HEK293 (cell line): ENCODE measurements at regions not wholly inside any gene's neighbourhood (a gene's known extent, or its start where the extent isn't known, plus 50 kb on each side); places are given as distances from the start of the nearest gene placed in this dataset.

ENCODE experiments used
- CTCF ChIA-PET: fragments of 350-600 bp; formaldehyde crosslinking; extraction: SDS; loops from one replicate; lab custom pipeline; 2021; ENCODE audit warnings: antibody characterized with exemption; lab: Yijun Ruan, JAX
- POLR2A ChIA-PET: fragments of 300-600 bp; formaldehyde crosslinking; extraction: SDS; loops from one replicate; lab custom pipeline; 2020; ENCODE audit warnings: antibody characterized with exemption, inconsistent platforms; lab: Yijun Ruan, JAX
- H3K27ac ChIP-seq: fragments of 200-500 bp; sonication (Bioruptor generic); 2 replicates; pipeline ENCODE4 v1.5.1; 2014; ENCODE audit warnings: low read depth, low read length, control low read depth, inconsistent platforms; ENCODE audit errors: extremely low read depth
- H3K36me3 ChIP-seq, 2 experiments: fragments of 200-500 bp in 1 of 2; sonication (Bioruptor generic) in 1 of 2; 1 replicate in 1 of 2; 2 replicates in 1 of 2; pipeline ENCODE4 v1.5.1; 2014 to 2017; ENCODE audit warnings: inconsistent platforms in 2 of 2, low read length in 2 of 2; ENCODE audit not compliant: control insufficient read depth in 2 of 2, insufficient read depth in 1 of 2
- H3K4me1 ChIP-seq: fragments of 200-500 bp; sonication (Bioruptor generic); 2 replicates; pipeline ENCODE4 v1.5.1; 2014; ENCODE audit warnings: mild to moderate bottlenecking, low read length, inconsistent platforms; ENCODE audit not compliant: control insufficient read depth, insufficient read depth
- H3K4me3 ChIP-seq: 2 replicates; pipeline ENCODE4 v1.5.1; 2011; ENCODE audit warnings: low read depth, mild to moderate bottlenecking, control low read depth, low read length, moderate library complexity
- H3K9me3 ChIP-seq: fragments of 200-500 bp; sonication (Bioruptor generic); 2 replicates; pipeline ENCODE4 v1.5.1; 2014; ENCODE audit warnings: low read depth, low read length, inconsistent platforms; ENCODE audit not compliant: control insufficient read depth, insufficient read depth
- KLF7 ChIP-seq: fragments of 450-650 bp; formaldehyde crosslinking; IDR thresholded peaks from 2 replicates; pipeline ENCODE4 v1.5.1; 2016; ENCODE audit warnings: missing biosample characterization, missing genetic modification characterization, borderline replicate concordance
- MEIS1 ChIP-seq: sonication (generic); formaldehyde crosslinking; IDR thresholded peaks from 2 replicates; pipeline ENCODE4 v1.8.1; 2022; ENCODE audit warnings: missing genetic modification reagents, mild to moderate bottlenecking, borderline replicate concordance
- MYNN ChIP-seq: fragments of 450-650 bp; formaldehyde crosslinking; IDR thresholded peaks from 2 replicates; pipeline ENCODE4 v1.5.1; 2016; ENCODE audit warnings: missing biosample characterization, missing genetic modification characterization, borderline replicate concordance
- PRDM1 ChIP-seq: fragments of 450-650 bp; formaldehyde crosslinking; IDR thresholded peaks from 2 replicates; pipeline ENCODE4; 2016; ENCODE audit warnings: missing biosample characterization, missing genetic modification characterization
- ZBTB1 ChIP-seq: fragments of 450-650 bp; formaldehyde crosslinking; IDR thresholded peaks from 2 replicates; pipeline ENCODE4 v1.5.1; 2016; ENCODE audit warnings: missing biosample characterization, missing genetic modification characterization
- ZBTB10 ChIP-seq: fragments of 450-650 bp; formaldehyde crosslinking; IDR thresholded peaks from 2 replicates; pipeline ENCODE4 v1.5.1; 2016; ENCODE audit warnings: missing biosample characterization, missing genetic modification characterization
- ZBTB17 ChIP-seq: fragments of 450-650 bp; formaldehyde crosslinking; IDR thresholded peaks from 2 replicates; pipeline ENCODE4 v1.5.1; 2016; ENCODE audit warnings: missing biosample characterization, missing genetic modification characterization
- ZBTB26 ChIP-seq: fragments of 450-650 bp; formaldehyde crosslinking; optimal IDR thresholded peaks from 2 replicates; pipeline ENCODE3; 2016; ENCODE audit warnings: missing biosample characterization, mild to moderate bottlenecking, missing genetic modification characterization
- ZEB2 ChIP-seq: fragments of 450-650 bp; formaldehyde crosslinking; IDR thresholded peaks from 2 replicates; pipeline ENCODE4 v1.5.1; 2016; ENCODE audit warnings: missing biosample characterization, missing genetic modification characterization
- ZFP37 ChIP-seq: fragments of 450-650 bp; formaldehyde crosslinking; IDR thresholded peaks from 2 replicates; pipeline ENCODE4 v1.5.1; 2016; ENCODE audit warnings: missing biosample characterization, missing genetic modification characterization
- ZIC2 ChIP-seq: fragments of 450-650 bp; formaldehyde crosslinking; IDR thresholded peaks from 2 replicates; pipeline ENCODE4 v1.5.1; 2016; ENCODE audit warnings: missing biosample characterization, missing genetic modification characterization
- ZNF169 ChIP-seq: fragments of 450-650 bp; formaldehyde crosslinking; IDR thresholded peaks from 2 replicates; pipeline ENCODE4 v1.5.1; 2016; ENCODE audit warnings: missing biosample characterization, missing genetic modification characterization
- ZNF248 ChIP-seq: fragments of 450-650 bp; formaldehyde crosslinking; IDR thresholded peaks from 2 replicates; pipeline ENCODE4 v1.5.1; 2017; ENCODE audit warnings: missing biosample characterization, missing genetic modification characterization
- ZNF366 ChIP-seq: fragments of 450-650 bp; formaldehyde crosslinking; conservative IDR thresholded peaks from 2 replicates; pipeline ENCODE4 v1.5.1; 2016; ENCODE audit warnings: missing biosample characterization, missing genetic modification characterization
- ZNF394 ChIP-seq: fragments of 450-650 bp; formaldehyde crosslinking; IDR thresholded peaks from 2 replicates; pipeline ENCODE4 v1.5.1; 2016; ENCODE audit warnings: missing biosample characterization, missing genetic modification characterization, mild to moderate bottlenecking, moderate library complexity, borderline replicate concordance
- ZNF501 ChIP-seq: fragments of 450-650 bp; formaldehyde crosslinking; IDR thresholded peaks from 2 replicates; pipeline ENCODE4 v1.5.1; 2016; ENCODE audit warnings: missing biosample characterization, missing genetic modification characterization
- ZNF558 ChIP-seq: fragments of 450-650 bp; formaldehyde crosslinking; IDR thresholded peaks from 2 replicates; pipeline ENCODE4 v1.5.1; 2016; ENCODE audit warnings: missing biosample characterization, missing genetic modification characterization
- ZNF624 ChIP-seq: fragments of 450-650 bp; formaldehyde crosslinking; IDR thresholded peaks from 2 replicates; pipeline ENCODE4 v1.5.1; 2017; ENCODE audit warnings: missing biosample characterization, missing genetic modification characterization
- ZXDB ChIP-seq: fragments of 450-650 bp; formaldehyde crosslinking; IDR thresholded peaks from 2 replicates; pipeline ENCODE4 v1.5.1; 2016; ENCODE audit warnings: missing biosample characterization, missing genetic modification characterization

DNA sequence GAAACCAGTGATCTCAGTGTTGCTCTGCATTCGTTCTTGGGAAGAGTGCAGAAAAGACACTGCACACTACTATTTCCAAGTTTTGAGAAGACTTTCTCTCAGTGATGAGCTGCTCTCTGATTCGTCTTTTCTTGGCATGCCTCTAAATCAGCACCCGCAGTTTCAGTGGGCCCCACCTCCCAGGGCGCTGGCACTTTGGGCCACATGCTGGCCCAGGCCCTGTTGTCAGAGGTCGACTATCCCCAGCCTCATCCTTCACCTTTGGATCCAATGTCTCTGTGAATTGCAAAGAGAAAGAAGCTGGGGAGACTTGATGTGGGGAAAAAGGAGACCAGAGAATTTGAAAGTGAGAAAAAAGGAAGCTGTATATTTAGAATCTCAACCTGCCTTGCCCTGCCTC lies 644.1 kb upstream of the PITX2 start:
- POLR2A ChIA-PET, result no interaction called here
- CTCF ChIA-PET, result no interaction called here
- Histone ChIP-seq H3K4me1 (no peaks in the 10 kb centered on the region), H3K36me3 (no peaks in the 10 kb centered on the region), H3K9me3 (no peaks in the 10 kb centered on the region), H3K27ac (no peak overlapping the region), H3K4me3 (no peak overlapping the region)
- peak; percentile 25; the same call in 1 of the 2 replicates for TF ChIP-seq ZBTB17 (tag by site-specific recombination)
- no peak for TF ChIP-seq ZNF558 (tag by site-specific recombination)

GRCh38 chr4:111267786-111268185 lies 644.9 kb upstream of the PITX2 start:
- Histone ChIP-seq H3K36me3 (no peaks in the 10 kb centered on the region), H3K27ac (no peak overlapping the region), H3K4me3 (no peak overlapping the region), H3K9me3 (no peaks in the 10 kb centered on the region), H3K4me1 (no peaks in the 10 kb centered on the region)
- ChIA-PET POLR2A (no interaction called here), CTCF (interaction anchor here (1.0 kb wide), 1 partner anchor 14 kb away, joined by 3 read pairs; no protein-coding TSS in a partner anchor)
- TF ChIP-seq ZNF366 (tag by site-specific recombination), result no peak
- no peak for TF ChIP-seq ZXDB (tag by site-specific recombination)
- TF ChIP-seq ZNF394 (tag by site-specific recombination), result no peak
- no peak for TF ChIP-seq KLF7 (tag by site-specific recombination)
- TF ChIP-seq ZEB2 (tag by site-specific recombination), result no peak
- no peak for TF ChIP-seq ZNF624 (tag by site-specific recombination)
- TF ChIP-seq ZFP37 (tag by site-specific recombination), result no peak
- no peak for TF ChIP-seq ZBTB1
- no peak for TF ChIP-seq ZNF169 (tag by site-specific recombination)
- no peak for TF ChIP-seq MYNN (tag by site-specific recombination)
- TF ChIP-seq ZBTB26 (tag by site-specific recombination), result no peak
- TF ChIP-seq ZNF248, result no peak
- no peak for TF ChIP-seq MEIS1
- TF ChIP-seq ZBTB10 (tag by site-specific recombination), result no peak

GRCh38 chr4:111268769-111269414 lies 646.0 kb upstream of the PITX2 start:
- ChIA-PET POLR2A (interaction anchor here (0.7 kb wide), 1 partner anchor 41 kb away, joined by 3 read pairs; no protein-coding TSS in a partner anchor), CTCF (no interaction called here)
- H3K4me1 ChIP-seq, result no peaks in the 10 kb centered on the region
- TF ChIP-seq PRDM1 (tag by site-specific recombination) (no peak), ZNF501 (tag by site-specific recombination) (no peak), ZIC2 (no peak)
- no peak overlapping the region for H3K27ac ChIP-seq
- no peaks in the 10 kb centered on the region for H3K36me3 ChIP-seq
- H3K4me3 ChIP-seq, result no peak overlapping the region
- no peaks in the 10 kb centered on the region for H3K9me3 ChIP-seq
